VCaP (cell line): ENCODE measurements at regions not wholly inside any gene's neighbourhood (a gene's known extent, or its start where the extent isn't known, plus 50 kb on each side); places are given as distances from the start of the nearest gene placed in this dataset.

Source experiments
- H3K27ac ChIP-seq: fragments of 450-650 bp; 2 replicates; pipeline ENCODE4 v1.5.1; 2017
- CTCF ChIP-seq: fragments of 450-650 bp; conservative IDR thresholded peaks from 2 replicates; pipeline ENCODE4 v1.5.1; 2017; ENCODE audit warnings: mild to moderate bottlenecking, moderate library complexity

DNA sequence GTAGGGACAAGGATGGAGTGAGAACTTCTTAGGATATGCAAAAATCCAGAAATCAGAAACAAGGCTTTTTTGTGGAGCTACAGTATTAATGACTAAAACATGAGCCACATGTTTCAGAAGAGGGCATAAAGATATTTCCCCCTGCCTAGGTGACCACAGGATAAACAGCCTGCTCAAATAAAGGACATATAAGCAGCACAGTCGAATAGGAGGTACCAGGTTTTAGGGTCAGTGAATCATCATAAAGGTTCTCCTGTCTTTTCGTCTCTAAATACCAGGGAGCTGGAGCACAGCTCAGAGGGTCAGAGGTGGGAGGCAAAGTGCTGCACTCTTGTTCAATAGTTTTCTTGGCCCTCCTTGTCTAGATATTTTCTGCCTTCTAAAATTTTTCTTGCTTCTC lies 211.9 kb upstream of the HS3ST1 start:
- no peak overlapping the region for H3K27ac ChIP-seq
- TF ChIP-seq CTCF: no peak

- H3K27ac ChIP-seq: no peak overlapping the region
- no peak for TF ChIP-seq CTCF
Observed at GRCh38 chr4:11636551-11636950, 207.9 kb upstream of the HS3ST1 start.

GRCh38 chr4:11636031-11636430 lies 207.3 kb upstream of the HS3ST1 start:
- no peak for TF ChIP-seq CTCF
- no peak overlapping the region for H3K27ac ChIP-seq

GRCh38 chr4:11635342-11635741 lies 206.6 kb upstream of the HS3ST1 start:
- no peak overlapping the region for H3K27ac ChIP-seq
- TF ChIP-seq CTCF: no peak

DNA sequence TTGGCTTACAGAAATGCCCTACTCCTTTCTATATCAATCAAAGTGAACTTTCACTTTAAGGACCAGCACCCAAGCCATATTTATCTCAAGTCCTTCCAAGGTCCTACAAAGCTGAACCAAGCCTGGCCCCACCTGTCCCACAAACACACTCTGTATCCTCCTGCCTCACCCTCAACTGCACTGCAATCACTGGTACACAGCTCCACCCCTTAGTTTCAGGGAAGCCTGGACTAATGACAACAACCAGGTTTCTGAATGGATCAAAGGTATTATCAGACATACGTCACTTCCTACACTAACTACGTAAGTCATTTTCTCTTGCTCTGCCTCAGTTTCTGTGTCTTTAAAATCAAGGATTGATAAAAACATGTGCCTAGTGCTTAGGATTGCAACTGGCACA lies 205.6 kb upstream of the HS3ST1 start:
- H3K27ac ChIP-seq: no peak overlapping the region

DNA sequence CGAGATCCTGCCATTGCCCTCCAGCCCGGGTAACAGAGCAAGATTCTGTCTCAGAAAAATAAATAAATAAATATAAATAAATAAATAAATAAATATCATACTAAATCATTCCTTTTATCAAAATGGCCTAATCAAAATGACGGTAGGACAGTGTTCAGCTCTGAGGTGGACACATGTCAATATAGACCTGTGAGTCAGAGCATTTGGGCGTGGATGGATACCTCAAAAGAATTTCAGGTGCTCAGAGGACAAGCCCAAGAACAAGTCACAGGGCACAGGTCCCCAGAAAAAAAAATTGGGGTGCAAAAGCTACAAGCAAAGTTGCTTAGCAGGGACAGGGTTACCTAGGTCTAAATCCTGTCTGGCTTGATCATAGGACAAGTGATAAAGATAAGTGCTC lies 204.7 kb upstream of the HS3ST1 start:
- no peak overlapping the region for H3K27ac ChIP-seq
- TF ChIP-seq CTCF: no peak

More for the DNA sequence above, 205.6 kb upstream of the HS3ST1 start:
- no peak for TF ChIP-seq CTCF

- no peak overlapping the region for H3K27ac ChIP-seq
- no peak for TF ChIP-seq CTCF
Observed at GRCh38 chr4:11632483-11632882, 203.8 kb upstream of the HS3ST1 start.

- TF ChIP-seq CTCF: no peak
- H3K27ac ChIP-seq: no peak overlapping the region
Observed at GRCh38 chr4:11632025-11632424, 203.3 kb upstream of the HS3ST1 start.
